PC-9 (cell line): ENCODE measurements at regions not wholly inside any gene's neighbourhood (a gene's known extent, or its start where the extent isn't known, plus 50 kb on each side); places are given as distances from the start of the nearest gene placed in this dataset.

Experiments
- EZH2 ChIP-seq: fragments of 200-600 bp; sonication (generic); IDR thresholded peaks from 2 replicates; pipeline ENCODE4 v1.8.0; 2017; ENCODE audit warnings: antibody characterized with exemption, low read depth
- TF ChIP-seq, protein P1 (sequence below): fragments of 200-600 bp; sonication (generic); conservative IDR thresholded peaks from 2 replicates; pipeline ENCODE4 v1.6.1; 2017; ENCODE audit warnings: mixed run types, antibody characterized with exemption, mild to moderate bottlenecking, moderate library complexity

DNA sequence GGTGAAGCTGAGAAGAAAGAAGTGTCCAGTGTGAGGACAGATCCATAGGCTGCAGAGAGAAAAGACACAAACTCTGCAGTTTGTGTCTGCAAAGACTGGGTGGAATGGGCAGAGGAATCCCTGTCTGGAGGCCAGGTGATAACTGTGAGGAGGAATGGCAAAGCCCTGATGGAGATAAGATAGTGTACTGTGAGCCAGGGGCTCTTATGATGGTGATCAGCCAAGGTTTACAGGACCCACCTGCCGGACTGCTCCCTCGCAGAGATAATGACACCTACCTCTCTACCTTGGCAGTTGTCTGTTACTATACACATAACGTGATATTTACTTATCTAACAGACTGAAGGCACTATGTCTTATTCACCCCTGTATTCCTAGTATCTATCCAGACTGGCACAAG lies 92.6 kb upstream of the ASIC2 start:
- TF ChIP-seq, protein P1, sequence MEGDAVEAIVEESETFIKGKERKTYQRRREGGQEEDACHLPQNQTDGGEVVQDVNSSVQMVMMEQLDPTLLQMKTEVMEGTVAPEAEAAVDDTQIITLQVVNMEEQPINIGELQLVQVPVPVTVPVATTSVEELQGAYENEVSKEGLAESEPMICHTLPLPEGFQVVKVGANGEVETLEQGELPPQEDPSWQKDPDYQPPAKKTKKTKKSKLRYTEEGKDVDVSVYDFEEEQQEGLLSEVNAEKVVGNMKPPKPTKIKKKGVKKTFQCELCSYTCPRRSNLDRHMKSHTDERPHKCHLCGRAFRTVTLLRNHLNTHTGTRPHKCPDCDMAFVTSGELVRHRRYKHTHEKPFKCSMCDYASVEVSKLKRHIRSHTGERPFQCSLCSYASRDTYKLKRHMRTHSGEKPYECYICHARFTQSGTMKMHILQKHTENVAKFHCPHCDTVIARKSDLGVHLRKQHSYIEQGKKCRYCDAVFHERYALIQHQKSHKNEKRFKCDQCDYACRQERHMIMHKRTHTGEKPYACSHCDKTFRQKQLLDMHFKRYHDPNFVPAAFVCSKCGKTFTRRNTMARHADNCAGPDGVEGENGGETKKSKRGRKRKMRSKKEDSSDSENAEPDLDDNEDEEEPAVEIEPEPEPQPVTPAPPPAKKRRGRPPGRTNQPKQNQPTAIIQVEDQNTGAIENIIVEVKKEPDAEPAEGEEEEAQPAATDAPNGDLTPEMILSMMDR, result no peak
- TF ChIP-seq EZH2, result no peak
